ENCODE measurements at regions not wholly inside any gene's neighbourhood (a gene's known extent, or its start where the extent isn't known, plus 50 kb on each side); places are given as distances from the start of the nearest gene placed in this dataset.
A peak's percentile ranks its signal among the peaks of the same experiment; 100 is the strongest.
"Not testable (repeated sequence)": the region's sequence is repeated elsewhere in the genome, so short reads cannot be mapped to it uniquely, and the experiment has no call there.

DNA sequence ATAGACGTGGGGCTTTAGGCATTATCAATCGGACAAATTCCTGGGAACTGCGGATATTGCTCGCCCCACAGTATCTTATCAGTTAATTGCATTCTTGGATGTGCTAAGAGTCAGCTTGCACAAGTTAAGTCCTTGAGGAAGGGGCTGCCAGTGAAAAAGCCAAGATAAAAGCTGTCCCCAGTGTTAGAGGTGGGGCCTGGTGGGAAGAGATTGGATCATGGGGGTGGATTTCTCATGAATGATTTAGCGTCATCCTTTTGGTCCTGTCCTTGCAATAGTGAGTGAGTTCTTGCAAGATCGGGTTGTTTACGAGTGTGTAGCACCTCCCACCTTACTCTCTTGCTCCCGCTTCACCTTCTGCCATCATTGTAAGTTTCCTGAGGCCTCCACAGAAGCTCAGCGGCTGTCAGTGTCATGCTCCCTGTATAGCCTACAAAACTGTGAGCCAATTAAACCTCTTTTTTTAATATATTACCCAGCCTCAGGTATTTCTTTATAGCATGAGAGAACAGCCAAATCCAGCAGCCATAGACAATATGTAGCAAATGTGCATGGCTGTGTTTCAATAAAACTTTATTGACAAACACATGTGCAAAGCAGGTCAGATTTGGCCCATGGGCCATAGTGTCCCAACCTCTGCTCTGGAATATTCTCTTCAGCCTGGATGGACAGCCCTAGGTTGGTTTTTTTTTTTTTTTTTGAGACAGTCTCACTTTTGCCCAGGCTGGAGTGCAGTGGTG lies 189.2 kb downstream of the OTOP1 start:
- not testable (repeated sequence) for DNase-seq (ENCODE audit: low read depth)

GRCh38 chr4:4045823-4046222 lies 180.9 kb downstream of the OTOP1 start:
- not testable (repeated sequence) for DNase-seq (ENCODE audit: low read depth)

GRCh38 chr4:4046686-4047085 lies 180.0 kb downstream of the OTOP1 start:
- not testable (repeated sequence) for DNase-seq (ENCODE audit: low read depth)

GRCh38 chr4:4047202-4047601 lies 179.5 kb downstream of the OTOP1 start:
- not testable (repeated sequence) for DNase-seq (ENCODE audit: low read depth)

DNA sequence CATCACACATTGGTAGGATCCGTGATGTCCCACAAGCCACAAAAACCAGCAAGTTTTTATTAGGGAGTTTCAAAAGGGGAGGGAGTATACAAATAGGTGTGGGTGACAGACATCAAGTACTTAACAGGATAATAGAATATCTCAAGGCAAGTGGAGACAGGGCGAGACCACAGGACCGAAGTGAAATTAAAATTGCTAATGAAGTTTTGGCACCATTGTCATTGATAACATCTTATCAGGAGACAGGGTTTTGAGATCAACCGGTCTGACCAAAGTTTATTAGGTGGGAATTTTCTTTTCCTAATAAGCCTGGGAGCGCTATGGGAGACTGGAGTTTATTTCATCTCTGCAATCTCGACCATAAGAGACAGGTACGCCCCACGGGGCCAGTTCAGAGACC lies 178.5 kb downstream of the OTOP1 start:
- DNase-seq (ENCODE audit: low read depth), result not testable (repeated sequence)

DNA sequence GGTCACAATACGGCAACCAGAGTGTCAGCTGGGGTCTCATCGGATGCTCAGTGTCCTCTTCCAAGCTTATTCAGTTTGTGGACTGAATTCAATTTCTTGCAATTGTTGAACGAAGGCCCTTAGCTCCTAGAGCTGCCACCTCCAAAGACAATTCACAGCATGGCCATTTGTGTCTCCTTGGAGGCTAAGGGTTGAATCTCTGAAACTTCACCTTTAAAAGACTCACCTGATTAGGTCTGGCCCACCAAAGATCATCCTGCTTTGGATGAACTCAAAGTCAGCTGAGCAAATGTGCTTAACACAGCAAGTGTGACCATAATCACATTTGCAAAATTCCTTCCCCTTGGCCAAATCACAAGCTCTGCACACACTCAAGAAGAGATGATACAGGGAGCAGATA lies 175.9 kb downstream of the OTOP1 start:
- DNase-seq (ENCODE audit: low read depth), result not testable (repeated sequence)

DNA sequence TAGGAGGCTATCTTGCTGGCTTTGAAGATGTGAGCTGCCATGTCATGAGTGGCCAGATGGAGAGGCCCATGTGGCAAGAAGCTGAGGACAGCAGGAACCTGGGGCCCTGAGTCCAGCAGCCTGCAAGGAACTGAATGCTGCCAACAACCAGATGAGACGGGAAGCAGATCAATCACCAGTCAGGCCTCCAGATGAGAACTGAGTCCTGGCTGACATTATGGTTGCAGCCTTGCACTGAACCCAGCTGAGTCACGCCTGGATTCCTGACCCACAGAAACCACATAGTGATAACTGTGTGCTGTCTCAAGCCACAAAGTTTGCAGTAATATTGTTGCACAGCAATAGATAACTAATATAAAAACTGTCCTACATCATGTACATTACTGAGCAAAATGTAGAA lies 173.8 kb downstream of the OTOP1 start:
- DNase-seq (ENCODE audit: low read depth), result not testable (repeated sequence)

- DNase-seq (ENCODE audit: low read depth), result not testable (repeated sequence)
Measured at GRCh38 chr4:4057226-4057625, 169.5 kb downstream of the OTOP1 start.

DNA sequence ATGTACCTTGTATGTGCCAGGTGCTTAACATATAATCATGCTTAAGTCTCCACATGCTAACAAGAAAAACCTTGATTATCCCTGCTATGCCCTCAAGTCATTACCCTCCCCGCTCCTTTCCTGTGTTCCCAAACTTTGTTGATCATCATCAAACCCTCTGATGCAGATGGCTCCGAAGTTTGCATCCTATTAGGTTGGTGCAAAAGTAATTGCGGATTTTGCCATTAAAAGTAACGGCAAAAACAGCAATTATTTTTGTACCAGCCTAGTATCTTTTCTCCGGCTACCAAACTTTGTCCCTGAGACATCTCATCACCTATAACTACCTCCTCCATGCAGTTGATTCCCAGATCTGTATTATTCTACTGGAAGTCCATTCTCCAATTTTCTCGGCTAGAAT lies 142.6 kb downstream of the OTOP1 start:
- not testable (repeated sequence) for DNase-seq (ENCODE audit: low read depth)

DNA sequence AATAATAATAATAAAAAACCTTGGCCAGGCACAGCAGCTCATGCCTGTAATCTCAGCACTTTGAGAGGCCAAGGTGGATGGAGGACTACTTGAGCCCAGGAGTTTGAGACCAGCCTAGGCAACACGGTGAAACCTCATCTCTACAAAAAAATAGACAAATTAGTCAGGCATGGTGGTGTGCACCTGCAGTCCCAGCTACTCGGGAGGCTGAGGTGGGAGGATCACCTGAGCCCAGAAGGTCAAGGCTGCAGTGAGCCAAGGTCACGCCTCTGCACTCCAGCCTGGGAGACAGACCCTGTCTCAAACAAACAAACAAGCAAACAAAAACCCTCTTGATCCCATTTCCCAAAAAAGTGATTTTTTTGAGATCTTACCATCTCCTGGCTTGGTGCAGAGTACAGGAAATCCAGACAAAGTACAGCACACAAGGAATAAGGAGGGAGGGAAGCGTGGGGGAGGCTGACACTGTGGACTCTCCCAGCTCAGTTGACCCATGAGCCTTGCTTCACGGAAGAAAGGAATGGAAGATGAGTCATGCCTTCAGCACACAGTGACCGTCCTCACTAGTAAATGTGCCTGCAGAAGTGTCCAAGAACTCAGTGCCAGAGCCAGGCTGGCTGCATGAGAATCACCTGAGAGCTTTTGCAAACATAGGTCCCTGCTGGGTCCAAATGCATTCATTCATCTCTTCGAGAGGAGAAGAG lies 136.9 kb downstream of the OTOP1 start:
- DNase-seq (ENCODE audit: low read depth), result not testable (repeated sequence)

GRCh38 chr4:4090720-4091119 lies 136.0 kb downstream of the OTOP1 start:
- not testable (repeated sequence) for DNase-seq (ENCODE audit: low read depth)

DNA sequence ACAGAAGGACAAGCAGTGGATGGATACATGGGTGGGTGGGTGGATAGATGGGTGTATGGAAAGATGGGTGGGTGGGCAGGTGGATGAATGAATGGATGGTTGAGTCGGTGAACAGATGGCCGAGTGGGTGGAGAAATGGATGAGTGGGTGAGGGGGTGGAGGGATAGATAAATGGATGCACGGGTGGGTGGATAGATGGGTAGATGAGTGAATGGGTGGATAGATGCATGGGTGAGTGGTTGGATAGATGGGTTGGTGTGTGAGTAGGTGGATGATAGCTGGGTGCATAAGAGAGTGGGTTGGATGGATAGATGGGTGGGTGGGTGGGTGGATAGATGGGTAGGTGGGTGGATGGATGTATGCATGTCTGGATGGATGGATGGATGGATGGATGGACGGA lies 134.6 kb downstream of the OTOP1 start:
- DNase-seq (ENCODE audit: low read depth), result not testable (repeated sequence)

GRCh38 chr4:4099610-4100009 lies 127.1 kb downstream of the OTOP1 start:
- DNase-seq (ENCODE audit: low read depth), result not testable (repeated sequence)

- not testable (repeated sequence) for DNase-seq (ENCODE audit: low read depth)
Measured at GRCh38 chr4:4106923-4107322, 119.8 kb downstream of the OTOP1 start.

DNA sequence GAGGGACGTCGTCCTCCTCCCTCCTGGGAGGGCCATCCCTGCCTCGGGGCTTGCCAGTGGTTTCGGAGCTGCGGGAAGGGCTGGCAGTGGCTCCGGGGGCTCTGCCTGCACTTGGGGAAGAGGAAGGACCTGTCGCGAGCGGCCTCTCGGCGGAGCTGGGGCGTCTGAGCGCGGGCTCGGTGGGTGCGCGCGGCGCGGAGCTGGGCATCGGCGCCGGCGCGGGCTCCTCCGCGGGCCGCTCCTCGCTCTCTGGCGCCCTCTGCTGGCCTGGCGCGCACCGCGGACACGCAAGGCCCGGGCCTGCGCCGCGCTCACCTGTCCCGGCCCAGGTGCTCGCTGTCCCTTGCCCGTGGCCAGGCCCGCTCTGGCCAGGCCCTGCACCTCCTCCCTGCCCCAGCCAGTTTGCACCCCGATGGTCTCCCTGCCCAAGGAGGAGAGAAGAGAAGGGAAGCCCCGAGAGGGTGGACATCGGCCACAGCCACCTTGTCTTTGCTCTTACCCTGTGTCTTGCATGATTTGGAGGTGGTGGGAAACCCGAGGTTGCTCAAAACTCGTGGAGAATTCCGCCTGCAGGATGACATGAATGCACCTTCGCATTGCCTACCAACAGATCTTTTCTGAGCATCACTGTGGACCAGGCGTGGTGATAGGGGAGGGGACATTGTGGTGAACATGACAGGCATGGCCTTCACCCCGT lies 119.2 kb downstream of the OTOP1 start:
- peak; percentile 49 for DNase-seq (ENCODE audit: low read depth)

DNA sequence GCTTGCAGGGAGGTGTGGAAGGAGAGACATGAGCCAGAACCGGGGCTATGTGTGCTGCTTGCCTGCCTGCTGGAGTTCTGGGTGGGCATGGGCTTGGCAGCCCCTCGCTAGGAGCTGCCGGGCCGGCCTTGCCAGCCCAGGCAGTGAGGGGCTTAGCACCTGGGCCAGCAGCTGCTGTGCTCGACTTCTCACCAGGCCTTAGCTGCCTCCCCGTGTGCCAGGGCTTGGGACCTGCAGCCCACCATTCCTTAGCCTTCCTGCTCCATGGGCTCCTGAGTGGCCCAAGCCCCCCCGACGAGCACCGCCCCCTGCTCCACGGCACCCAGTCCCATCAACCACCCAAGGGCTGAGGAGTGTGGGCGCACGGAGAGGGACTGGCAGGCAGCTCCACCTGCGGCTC lies 111.3 kb downstream of the OTOP1 start:
- DNase-seq (ENCODE audit: low read depth), result not testable (repeated sequence)

- DNase-seq (ENCODE audit: low read depth), result not testable (repeated sequence)
Measured at GRCh38 chr4:4116901-4117300, 109.8 kb downstream of the OTOP1 start.

DNA sequence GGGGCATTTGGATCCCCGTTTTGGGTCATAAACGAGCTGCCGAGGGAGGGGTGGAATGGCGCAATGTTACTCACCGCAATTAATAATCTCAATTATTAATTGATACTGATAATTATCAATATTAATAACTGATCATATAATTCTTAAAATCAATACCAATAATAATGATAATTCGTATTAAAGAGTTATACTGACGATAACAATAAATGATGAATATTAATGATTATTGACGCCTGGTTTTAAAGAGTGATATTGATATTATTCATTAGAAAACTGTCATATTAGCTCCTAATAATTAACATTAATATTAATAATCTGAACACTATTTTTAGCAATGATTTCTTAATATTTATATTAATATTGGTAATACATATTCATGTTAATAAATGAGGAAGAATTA lies 92.4 kb downstream of the OTOP1 start:
- DNase-seq (ENCODE audit: low read depth), result not testable (repeated sequence)

DNA sequence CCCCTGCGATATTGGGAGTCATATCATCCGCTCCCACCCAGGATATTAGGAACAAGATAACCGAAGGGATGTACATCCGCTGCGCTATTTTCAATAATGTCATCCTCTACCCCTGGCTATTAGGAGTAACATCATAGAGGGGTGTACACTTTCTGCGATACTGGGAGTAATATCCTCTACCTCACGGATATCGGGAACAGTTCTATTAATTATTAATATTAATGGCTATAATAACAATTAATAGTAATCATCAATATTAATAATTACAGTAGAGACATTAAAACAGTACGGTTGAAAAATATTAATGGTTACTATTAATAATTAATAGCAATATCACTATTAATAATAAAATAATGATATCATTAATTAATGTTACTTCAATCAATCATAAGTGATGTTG lies 90.1 kb downstream of the OTOP1 start:
- DNase-seq (ENCODE audit: low read depth), result not testable (repeated sequence)

Data from stimulated activated CD8-positive, alpha-beta memory T cell treated with anti-CD3 and anti-CD28 coated beads, Interleukin-7, amount 100 ng/mL, for 24 hours (primary cell).